IMR-90 (cell line): ENCODE measurements at regions not wholly inside any gene's neighbourhood (a gene's known extent, or its start where the extent isn't known, plus 50 kb on each side); places are given as distances from the start of the nearest gene placed in this dataset.

Source experiments
- BHLHE40 ChIP-seq: fragments of 150-350 bp; IDR thresholded peaks from 2 replicates; pipeline ENCODE4 v1.6.1; 2016; ENCODE audit warnings: mild to moderate bottlenecking, low read depth, low read length
- CEBPB ChIP-seq: IDR thresholded peaks from 2 replicates; pipeline ENCODE4 v1.6.1; 2012; ENCODE audit warnings: low read depth, low read length, improper control_type of control experiment
- CTCF ChIP-seq: conservative IDR thresholded peaks from 2 replicates; pipeline ENCODE4 v1.5.1; 2012; ENCODE audit warnings: mild to moderate bottlenecking, low read depth, low read length, improper control_type of control experiment
- FOS ChIP-seq: fragments of 150-350 bp; IDR thresholded peaks from 2 replicates; pipeline ENCODE4 v1.6.1; 2016; ENCODE audit warnings: low read depth, low read length
- MAFK ChIP-seq: IDR thresholded peaks from 2 replicates; pipeline ENCODE4 v1.6.1; 2012; ENCODE audit warnings: low read depth, low read length, improper control_type of control experiment
- MAZ ChIP-seq: IDR thresholded peaks from 2 replicates; pipeline ENCODE4 v1.6.1; 2012; ENCODE audit warnings: low read depth, mild to moderate bottlenecking, low read length, improper control_type of control experiment, moderate library complexity, borderline replicate concordance
- MXI1 ChIP-seq: IDR thresholded peaks from 2 replicates; pipeline ENCODE4 v1.6.1; 2012; ENCODE audit warnings: low read depth, mild to moderate bottlenecking, low read length, moderate library complexity, borderline replicate concordance
- POLR2A ChIP-seq: IDR thresholded peaks from 2 replicates; pipeline ENCODE4 v1.6.1; 2012; ENCODE audit warnings: mild to moderate bottlenecking, low read depth, low read length
- RAD21 ChIP-seq: IDR thresholded peaks from 2 replicates; pipeline ENCODE4 v1.6.1; 2012; ENCODE audit warnings: low read length, improper control_type of control experiment
- RFX5 ChIP-seq: IDR thresholded peaks from 2 replicates; pipeline ENCODE4 v1.8.0; 2012; ENCODE audit warnings: low read depth, mild to moderate bottlenecking, low read length, moderate library complexity
- SMC3 ChIP-seq: fragments of 150-350 bp; IDR thresholded peaks from 2 replicates; pipeline ENCODE4 v1.6.1; 2016; ENCODE audit warnings: low read depth, mild to moderate bottlenecking, antibody characterized with exemption, low read length, moderate library complexity
- USF2 ChIP-seq: fragments of 150-350 bp; IDR thresholded peaks from 2 replicates; pipeline ENCODE4 v1.6.1; 2017; ENCODE audit warnings: mild to moderate bottlenecking, antibody characterized with exemption, low read length, low read depth

- TF ChIP-seq MXI1, result no peak
- TF ChIP-seq USF2, result no peak
- no peak for TF ChIP-seq CTCF
- TF ChIP-seq MAFK, result no peak
- no peak for TF ChIP-seq POLR2A
- no peak for TF ChIP-seq RAD21
- TF ChIP-seq MAZ, result no peak
- TF ChIP-seq SMC3, result no peak
- TF ChIP-seq CEBPB, result no peak
- no peak for TF ChIP-seq FOS
- TF ChIP-seq BHLHE40, result no peak
- no peak for TF ChIP-seq RFX5
Measured at GRCh38 chr10:117686606-117687005, 144.1 kb downstream of the EMX2 start.
